ENCODE measurements at regions not wholly inside any gene's neighbourhood (a gene's known extent, or its start where the extent isn't known, plus 50 kb on each side); places are given as distances from the start of the nearest gene placed in this dataset.
"Not testable (repeated sequence)": the region's sequence is repeated elsewhere in the genome, so short reads cannot be mapped to it uniquely, and the experiment has no call there.

DNA sequence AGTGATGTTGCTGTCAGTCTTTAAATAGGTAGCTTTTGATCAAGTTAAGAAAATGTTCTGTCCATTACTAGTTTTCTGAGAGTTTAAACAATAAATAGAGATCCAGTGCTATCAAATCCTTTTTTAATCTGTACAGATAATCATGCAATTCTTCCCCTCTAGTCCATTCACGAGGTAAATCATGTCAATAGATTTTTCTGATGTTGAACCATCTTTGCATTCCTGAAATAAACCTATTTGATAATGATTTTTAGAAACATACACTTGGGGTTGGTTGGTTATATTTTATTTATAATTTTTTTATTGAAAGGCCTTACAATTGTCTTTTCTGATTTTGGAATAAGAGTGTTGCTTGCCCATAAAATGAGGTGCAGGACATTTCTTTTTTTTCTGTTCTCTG is 95.0 kb downstream of the FAM53A start:
- DNase-seq = no peak

DNA sequence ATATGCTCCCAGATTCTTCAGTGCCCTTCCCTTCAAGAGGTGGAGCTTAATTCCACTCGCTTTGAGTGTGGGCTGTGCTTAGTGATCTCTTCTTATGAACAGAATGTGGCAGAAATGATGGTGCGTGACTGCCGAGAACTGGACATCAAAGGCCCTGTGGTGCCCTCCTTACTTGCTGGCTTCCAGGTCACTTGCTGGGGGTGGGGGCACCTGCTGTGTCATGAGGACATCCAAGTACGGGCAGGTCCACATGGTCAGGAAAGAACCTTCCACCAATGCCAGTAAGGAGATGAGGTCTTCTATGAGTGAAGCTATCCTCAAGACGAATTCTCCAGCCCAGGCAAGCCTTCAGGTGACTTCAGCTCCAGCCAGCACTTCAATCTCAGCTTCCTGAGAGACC is 95.8 kb downstream of the FAM53A start:
- no peak for DNase-seq

DNA sequence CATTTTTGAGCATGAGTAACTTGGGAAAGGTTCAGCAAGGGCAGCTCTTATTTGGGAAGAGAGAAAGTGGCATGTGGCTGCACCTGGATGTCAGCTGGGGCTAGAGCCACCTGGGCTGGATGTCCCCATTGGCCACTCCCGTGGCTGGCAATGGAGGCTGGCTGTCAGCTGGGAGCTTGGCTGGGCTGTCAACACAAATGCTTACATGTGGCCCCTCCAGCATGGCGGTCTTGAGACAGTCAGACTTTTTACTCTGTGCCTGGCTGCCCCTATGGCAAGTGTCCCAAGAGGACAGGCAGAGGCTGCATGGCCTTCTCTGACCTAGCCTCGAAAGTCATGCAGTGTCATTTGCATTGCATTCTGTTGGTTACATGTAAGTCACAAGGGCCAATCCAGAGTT is 99.6 kb downstream of the FAM53A start:
- no peak for DNase-seq

DNA sequence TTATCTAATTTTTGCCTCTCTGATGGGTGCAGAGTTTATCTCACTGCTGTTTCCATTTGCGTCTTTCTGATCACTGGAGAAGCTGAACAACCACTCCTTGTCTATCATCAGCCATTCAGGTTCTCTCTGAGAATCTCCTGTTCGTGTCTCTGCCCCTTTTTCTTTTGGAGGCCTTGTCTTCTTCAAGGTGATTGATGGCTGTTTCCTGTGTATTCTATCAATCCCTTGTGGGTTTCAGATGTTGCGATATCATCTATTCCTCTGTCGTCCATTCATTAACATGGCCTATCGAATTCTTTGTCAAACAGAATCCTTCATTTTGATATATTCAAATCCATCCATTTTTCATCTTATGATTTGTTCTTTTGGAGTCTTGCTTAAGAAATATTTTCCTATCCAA is 100.3 kb downstream of the FAM53A start:
- DNase-seq = no peak

DNA sequence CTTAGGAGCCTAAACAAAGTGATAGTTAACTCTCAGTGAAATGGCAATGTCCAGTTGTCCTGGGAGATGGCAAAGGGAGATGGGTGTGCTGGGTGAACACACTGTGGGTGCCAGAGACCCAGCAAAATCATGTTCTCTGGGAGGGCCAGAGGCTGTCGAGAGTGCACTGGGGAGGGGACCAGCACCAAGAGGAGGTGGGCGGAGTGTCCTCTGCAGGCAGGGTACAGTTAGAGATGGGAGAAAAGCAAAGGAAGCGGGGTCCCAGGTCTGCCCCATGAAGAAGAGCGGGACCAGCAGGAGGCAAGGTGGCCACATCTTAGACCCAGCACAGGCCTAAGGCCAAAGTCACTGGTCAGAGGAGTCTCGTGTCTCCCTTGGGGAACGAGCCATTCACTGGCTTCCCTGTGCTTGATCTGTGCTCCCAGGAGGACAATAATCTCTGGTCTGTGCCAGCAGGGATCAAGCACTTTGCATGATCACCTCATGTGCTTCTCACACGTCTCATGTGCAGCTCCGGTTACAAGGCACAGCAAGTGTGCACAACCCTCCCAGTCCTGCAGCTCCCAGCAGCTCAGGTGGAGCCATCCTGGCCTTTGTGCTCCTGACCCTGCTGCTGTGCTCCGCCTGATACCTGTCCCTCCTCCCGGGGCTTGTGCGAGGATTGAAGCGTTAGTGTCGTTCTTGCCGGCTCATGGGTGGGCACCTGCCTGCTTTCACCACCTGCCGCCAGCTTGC is 100.9 kb downstream of the FAM53A start:
- no peak for DNase-seq

DNA sequence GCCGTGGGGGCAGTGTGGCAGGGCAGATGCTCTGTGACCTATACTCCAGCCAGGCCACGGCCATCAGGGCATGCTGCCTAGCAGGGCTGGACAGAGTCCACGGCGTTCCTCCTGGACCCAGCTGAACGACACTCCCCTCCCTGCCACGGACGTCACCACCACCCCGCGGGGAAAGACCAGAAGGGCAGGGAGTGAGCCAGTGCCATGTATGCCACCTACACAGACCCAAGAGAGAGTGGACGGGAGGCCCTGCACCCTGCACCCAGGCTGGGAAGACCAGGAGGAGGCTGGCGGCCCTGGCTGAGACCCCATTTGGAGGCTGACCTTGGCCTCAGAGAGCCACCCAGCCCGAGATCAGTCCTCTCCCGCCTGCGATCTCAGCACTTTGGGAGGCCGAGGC is 101.9 kb downstream of the FAM53A start:
- no peak for DNase-seq

DNA sequence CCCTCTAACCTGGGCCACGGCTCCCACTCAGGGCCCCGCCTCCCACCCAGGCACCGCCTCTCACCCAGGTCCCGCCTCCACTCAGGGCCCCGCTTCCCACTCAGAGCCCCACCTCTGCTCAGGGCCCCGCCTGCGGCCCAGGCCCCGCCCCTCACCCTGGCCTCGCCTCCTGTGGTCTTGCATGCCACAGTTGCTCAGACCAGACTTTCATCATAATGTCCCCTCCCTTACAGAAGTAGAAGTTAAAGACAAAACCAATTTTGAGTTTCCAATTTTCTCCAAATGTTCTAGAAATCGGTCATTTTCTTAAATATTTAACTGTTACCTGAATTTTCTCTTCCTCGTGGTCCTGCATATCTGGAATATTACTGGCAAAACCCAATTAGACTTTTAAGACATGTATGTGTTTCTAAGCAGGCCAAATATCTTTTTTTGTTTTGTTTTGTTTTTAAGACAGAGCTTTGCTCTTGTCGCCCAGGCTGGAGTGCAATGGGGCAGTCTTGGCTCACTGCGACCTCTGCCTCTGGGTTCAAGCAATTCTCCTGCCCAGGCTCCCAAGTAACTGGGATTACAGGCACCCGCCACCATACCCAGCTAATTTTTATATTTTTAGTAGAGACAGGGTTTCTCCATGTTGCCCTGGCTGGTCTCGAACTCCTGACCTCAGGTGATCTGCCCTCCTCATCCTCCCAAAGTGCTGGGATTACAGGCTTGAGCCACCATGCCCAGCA is 102.8 kb downstream of the FAM53A start:
- DNase-seq = not testable (repeated sequence)

DNA sequence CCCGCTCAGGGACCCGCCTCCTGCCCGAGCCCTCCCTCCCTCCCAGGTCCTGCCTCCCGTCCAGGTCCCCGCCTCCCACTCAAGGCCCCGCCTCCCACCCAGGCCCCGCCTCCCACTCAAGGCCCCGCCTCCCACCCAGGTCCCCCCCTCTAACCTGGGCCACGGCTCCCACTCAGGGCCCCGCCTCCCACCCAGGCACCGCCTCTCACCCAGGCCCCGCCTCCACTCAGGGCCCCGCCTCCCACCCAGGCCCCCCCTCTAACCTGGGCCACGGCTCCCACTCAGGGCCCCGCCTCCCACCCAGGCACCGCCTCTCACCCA is 103.5 kb downstream of the FAM53A start:
- DNase-seq = not testable (repeated sequence)

DNA sequence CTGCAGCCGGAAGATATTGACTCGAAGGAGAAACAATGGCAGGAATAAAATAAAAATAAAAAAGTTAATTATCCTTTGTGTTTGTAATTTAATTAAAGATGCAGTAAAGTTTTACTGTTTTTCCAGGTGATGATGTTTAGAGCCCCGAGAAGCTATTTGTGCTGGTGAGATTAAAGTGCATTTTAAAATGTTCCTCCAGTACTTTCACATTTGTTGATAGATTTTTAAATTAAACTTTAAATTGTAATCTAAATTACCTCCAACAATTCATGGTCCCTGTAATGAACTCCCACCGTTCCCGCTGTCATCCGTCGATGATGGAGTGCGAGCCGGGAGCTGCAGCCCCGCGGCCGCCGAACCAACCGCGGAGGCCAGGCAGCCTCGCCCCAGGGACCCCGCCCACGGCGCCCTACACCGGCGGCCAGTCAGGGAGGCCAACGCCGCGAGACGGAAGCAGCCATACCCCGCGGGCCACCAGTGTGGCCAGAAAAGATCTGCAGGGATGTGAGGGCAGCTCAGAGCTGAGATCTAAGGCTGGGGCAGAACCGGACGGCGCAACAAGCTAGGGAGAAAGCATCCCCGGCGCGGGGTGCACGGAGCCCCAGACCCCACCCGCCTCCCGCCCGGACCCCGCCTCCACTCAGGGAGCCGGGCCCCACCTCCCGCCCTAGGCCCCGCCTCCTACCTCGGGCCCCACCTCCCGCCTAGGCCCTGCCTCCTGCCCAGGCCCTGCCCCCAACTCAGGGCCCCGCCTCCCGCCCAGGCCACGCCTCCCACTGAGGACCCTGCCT is 104.0 kb downstream of the FAM53A start:
- DNase-seq = no peak

DNA sequence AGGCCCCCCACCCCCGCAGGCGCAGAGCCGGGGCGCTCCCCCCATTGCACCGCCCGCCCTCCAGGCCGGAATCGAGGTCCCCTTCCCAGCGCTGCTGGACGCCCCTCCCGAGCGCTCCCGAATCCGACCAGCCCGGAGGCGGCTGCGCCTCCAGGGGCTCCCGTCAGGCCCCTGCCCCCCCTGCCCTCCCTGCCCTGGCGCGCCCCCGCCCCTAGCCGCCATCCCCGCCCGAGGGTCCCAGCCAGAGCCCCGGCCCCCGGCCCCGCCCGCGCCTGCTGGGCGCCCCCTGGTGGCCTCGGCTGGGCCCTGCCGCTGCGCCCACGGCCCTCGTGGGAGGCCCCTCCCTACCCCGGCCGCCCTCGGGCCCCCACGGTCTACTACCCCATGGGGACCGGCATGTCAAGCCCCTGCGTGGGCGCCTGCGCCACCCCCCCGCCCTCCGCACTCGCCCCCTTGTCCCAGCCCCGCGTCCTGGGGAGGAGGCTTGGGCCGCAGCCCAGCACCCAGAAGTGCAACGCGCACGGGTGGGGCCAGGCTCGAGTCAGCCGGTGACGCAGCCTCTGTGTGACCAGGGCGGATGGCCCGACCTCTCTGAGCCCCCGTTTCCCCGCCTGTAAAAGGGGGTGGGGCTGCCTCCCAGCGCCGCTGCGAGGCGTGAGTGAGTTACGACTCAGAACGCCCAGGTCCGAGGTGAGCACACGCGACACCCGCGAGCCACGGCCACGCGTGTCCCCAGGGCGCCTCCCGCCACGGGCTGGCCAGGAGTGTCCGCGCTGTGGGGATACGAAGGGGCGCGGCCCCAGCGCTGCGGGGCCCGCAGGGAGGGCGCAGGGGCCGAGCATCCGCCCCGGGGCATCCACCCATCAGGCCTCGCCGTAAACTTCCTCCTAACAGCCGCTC is 104.9 kb downstream of the FAM53A start:
- no peak for DNase-seq

DNA sequence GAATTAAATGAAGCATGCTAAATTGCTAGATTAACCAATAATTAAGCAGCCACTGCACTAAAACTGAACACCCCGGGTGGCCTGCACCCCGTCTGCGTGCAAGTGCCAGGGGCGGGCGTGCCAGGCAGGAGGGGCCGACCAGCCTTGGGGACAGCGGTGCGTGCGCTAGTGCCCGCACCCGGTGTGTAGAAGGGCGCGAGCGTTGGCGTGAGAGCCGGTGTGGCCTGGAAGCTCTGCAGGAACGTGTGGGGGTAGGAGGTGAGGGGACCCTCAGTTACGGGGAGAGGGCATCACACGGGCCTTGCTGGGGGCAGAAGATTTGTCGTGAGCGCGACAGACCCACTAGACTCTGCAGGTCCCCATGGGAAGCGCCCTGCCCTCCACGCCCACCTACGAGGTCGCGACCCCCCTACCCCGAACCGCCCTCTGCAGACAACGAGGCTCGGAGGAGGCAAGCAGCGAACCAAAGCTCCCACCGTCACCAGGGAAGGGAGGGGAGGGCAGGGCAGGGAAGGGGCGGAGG is 105.8 kb downstream of the FAM53A start:
- DNase-seq = no peak

DNA sequence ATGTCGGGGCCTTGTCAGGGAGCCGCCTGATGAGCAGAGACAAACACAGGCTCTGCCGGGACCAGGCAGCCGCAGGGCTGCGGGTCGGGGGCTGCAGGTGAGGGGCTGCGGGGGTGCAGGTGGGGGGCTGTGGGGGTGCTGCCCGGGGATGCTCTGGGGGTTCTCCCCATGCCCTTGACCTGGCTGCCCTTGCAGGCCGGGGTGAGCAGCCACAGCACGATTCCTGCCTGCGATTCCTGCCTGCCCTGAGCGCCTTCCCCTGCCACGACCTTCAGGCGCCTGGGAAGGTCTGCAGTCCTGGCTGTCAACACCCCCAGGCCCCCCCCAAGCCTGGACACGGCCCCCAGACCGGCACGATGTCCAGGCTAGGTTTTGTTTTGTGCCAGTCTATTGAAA is 106.3 kb downstream of the FAM53A start:
- no peak for DNase-seq

DNA sequence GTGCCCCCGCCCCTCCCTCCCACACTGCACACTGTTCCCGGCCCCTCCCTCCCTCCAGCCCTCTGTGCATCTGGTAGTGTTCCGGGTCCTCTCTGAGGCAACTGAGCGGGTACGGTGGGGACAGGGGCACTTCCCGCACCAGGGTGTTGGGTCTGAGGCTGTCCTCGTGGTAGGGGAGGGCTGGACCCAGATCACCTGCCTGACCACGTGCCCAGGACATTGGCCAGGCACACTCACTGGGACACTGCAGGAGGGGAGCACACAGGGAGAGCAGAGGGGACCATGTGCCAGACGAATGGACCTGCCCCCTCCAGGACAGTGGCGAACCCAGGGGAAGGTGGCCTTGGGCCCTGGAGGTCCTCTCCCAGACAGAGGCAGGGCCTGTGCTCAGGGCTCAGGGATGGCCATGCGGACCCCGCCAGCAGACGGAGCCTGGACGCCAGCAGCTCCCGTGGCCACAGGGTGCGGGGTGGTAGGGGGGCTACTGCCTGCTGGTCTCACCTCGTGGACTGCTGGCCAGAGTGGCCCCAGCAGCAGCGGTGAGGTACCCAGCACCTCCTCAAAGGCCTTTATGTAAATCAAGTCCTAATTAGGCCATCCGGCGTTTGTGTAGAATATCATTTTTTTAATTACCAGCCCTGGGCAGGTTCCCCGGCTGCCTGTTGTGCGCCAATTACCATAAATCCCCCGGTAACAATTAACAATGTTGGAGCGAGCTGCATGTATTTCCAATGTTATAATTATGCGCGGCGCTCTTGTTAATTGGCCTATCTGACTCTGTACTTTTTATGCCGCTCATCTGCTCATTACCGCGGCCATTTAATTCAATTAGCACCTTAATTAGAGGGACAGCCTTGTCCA is 106.9 kb downstream of the FAM53A start:
- no peak for DNase-seq

DNA sequence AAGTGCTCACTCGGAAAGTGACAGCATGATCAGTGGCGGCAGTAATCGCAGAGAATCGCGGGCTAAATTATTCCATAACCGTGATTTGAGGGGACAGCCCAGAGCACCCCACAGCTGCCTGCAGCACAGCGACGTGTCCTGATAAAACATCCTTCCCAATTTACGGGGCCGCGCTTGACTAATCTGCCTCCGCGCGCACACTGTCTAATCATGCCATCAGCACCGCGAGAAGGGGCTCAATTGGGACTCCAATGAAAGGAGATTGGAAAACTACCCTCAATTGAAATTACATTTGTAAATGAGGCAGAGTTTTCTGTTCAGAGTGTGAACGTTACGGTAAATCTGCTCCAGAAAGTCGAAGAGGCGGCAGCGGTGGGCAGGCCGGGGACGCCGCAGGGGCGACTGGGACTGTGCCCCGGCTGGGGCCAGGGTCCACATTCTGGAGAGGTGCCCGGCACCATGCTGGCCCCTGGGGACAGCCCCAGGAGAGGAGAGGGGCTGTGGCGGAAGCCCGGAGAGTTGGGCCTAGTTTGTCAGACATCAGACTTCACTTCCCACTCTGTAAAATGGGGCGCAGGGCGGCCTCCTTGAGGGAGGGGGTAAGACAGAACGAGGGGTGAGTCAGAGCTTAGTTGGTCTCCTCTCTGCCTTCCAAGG is 107.7 kb downstream of the FAM53A start:
- DNase-seq = no peak

DNA sequence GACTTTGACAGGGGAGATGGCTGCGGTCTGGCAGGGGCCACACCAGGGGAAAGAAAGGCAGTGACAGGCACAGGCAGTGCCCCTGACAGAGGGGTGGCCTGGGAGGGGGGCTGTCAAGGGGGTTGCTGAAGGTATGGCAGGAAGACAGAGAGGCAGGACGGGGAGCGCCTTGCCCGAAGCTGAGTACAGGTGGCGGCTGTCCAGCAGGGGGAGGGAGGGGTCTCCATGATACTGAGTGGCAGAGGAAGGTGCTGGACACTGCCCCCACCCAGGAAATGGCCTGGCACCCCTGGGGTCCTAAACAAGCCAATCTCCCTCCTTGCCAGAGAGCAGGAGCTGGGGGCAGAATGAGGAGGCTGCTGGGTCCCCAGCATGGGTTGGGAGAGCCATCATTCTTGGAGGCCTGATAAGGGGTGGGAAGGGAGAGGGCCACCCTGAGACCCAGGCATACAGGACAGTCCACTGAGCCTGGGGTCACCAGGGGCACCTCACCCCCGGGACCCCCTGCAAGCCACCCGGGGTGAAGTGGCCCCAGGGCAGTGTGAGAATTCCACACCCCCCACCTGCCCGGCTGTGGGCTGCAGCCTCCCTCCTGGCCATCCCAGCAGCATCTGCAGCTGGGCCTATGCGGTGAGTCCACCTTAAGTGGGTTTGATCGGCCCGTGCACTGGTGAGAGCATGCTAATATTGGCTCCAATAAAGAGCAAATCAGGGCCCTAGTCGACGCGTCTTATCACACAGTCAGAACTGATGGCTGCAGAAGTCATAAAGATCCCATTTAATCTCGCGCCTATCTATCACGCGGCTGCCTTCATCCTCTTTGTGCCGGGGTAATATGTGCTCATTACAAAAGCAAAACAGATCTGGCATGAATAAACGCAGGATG is 108.5 kb downstream of the FAM53A start:
- no peak for DNase-seq

DNA sequence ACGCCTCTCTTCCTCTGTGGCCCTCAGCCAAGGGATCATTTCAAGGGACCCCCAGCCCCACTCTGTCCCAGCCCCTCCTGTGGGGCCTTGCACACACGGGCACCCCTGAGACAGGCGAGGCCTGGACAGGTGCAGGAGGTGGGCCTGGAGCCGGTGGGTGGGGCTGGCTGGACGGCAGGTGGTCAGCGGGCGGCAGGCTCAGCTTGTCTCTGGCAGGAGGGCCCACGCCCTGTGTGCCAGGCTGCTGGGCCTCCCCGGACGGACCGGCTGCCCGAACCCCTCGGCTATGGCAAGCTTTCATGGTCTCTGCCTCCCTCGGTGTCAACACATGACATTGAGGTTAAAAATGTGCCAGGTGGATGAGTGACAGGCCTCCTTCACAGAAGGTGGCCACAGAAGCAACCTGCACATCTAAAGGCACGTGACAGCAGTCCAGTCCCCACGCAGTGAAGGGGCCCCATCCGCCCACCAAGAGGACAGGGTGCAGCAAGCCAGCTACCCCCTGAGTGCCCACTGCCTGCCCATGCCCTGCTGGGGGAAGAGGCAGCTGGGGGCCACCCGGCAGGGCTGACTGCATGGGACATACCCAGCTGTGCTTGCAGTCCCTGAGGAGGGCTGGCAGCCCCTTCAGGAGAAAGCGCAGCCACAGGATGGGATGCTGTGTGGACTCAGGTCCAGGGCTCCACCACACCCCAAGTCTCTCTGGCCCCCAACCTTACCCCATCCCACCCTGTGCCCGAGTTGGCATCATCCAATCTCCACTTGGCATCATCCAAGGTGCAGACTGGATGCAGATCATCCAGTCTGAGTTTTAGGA is 109.3 kb downstream of the FAM53A start:
- no peak for DNase-seq

DNA sequence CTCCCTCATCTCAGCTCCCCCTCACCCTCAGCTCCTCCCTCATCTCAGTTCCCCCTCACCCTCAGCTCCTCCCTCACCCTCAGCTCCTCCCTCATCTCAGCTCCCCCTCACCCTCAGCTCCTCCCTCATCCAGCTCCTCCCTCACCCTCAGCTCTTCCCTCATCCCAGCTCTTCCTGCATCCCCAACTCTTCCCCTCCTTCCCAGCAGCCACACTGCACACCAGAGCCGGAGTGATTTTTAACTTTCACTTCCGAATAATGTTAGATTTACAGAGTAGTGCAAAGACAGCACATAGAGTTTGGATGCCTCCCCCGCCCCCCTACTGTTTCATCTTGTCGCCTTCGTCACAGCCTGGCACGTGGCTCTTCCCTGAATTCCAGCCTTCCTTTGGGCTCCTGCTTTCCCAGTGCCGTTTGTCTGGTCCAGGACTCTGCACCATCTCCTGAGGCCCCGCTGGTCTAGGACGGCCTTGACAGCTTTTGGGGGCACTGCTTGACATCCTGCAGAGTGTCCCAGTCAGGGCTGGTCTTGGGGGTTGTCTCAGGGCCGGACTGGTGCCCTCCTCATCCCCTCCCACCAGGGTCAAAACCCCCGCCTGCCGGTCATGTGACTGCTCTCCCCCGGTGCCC is 110.2 kb downstream of the FAM53A start:
- no peak for DNase-seq

DNA sequence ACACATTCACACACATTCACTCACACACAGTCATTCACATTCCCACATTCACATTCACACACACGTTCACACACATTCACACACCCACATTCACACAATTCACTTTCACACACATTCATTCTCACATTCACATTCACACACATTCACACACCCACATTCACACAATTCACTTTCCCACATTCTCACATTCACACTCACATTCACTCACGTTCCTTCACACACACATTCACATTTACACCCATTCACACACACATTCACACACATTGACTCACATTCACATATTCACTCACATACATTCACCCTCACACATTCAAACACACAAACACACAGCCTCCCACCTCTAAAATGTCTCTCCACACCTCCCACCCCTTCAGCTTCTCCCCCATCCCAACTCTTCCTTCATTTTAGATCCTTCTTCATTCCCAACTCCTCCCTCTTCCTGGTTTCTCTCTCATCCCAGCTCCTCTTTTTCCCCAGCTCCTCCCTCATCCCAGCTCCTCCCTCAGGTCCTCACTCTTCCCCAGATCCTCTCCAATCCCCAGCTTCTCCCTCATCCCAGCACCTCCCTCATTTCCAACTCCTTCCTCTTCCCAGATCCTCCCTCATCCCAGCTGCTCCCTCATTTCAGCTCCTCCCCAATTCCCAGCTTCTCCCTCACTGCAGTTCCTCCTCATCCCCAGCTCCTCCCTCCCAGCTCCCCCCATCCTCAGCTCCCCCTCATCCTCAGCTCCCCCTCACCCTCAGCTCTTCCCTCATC is 111.0 kb downstream of the FAM53A start:
- no peak for DNase-seq

All from NCI-H1092 (cell line).